ENCODE measurements at regions not wholly inside any gene's neighbourhood (a gene's known extent, or its start where the extent isn't known, plus 50 kb on each side); places are given as distances from the start of the nearest gene placed in this dataset.

DNA sequence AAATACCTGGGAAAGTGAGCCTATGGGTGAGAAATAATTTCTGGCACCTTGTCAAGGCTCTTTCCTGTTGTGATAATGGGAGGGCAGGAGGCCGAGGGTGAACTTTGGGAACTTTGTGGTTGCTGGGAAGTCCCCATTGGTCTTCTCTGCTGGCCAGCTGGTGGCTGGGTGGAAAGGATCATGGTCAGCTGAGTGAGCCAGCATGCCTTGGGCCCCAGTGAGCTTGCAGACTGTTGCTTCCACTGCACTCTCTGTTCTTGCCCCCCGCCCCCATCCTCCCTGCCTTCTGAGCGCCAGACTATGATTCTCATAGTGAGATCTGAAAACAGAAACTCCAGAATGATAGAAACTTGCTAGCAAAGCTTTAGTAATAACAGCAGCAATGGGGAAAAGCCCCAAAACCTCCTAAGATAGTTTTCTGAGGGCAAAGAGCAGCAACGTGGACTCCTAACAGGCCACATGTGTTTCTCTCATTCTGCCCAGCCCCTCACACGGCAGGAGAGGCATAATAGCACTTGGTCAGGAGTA is 139.2 kb upstream of the SMARCA2 start:
- ATAC-seq (ENCODE audit: low FRiP score in 2 of 2) (no peak), DNase-seq (no peak)
- Histone ChIP-seq H3K36me3 (no peaks in the 10 kb centered on the region), H3K4me3 (no peak overlapping the region), H3K27ac (no peak overlapping the region), H3K9me3 (no peaks in the 10 kb centered on the region), H3K27me3 (no peaks in the 10 kb centered on the region), H3K4me1 (no peaks in the 10 kb centered on the region)
- TF ChIP-seq CTCF (IDR thresholded peaks at IDR 0.05) (no peak), POLR2AphosphoS5 (IDR thresholded peaks at IDR 0.05) (no peak), EP300 (IDR thresholded peaks at IDR 0.05) (no peak), POLR2A (IDR thresholded peaks at IDR 0.05) (no peak)
- WGBS, 2 donors: 60 to 62% methylated on average over 5 of the region's 5 CpGs

- H3K4me1 ChIP-seq: no peaks in the 10 kb centered on the region
- H3K9me3 ChIP-seq: no peaks in the 10 kb centered on the region
- H3K4me3 ChIP-seq: no peak overlapping the region
- H3K27me3 ChIP-seq: no peaks in the 10 kb centered on the region
- no peak for ATAC-seq (ENCODE audit: low FRiP score in 2 of 2)
- no peak overlapping the region for H3K27ac ChIP-seq
- H3K36me3 ChIP-seq: no peaks in the 10 kb centered on the region
- no peak for TF ChIP-seq POLR2A (IDR thresholded peaks at IDR 0.05)
- no peak for TF ChIP-seq CTCF (IDR thresholded peaks at IDR 0.05)
- TF ChIP-seq POLR2AphosphoS5 (IDR thresholded peaks at IDR 0.05): no peak
- TF ChIP-seq EP300 (IDR thresholded peaks at IDR 0.05): no peak
- 87 to 90% methylated on average over 5 of the region's 5 CpGs for WGBS, 2 donors
- no peak for DNase-seq
Observed at GRCh38 chr9:1876891-1877496, 138.2 kb upstream of the SMARCA2 start.

- ATAC-seq (ENCODE audit: low FRiP score in 2 of 2) (no peak), DNase-seq (no peak)
- TF ChIP-seq CTCF (IDR thresholded peaks at IDR 0.05) (no peak), POLR2A (IDR thresholded peaks at IDR 0.05) (no peak), POLR2AphosphoS5 (IDR thresholded peaks at IDR 0.05) (no peak), EP300 (IDR thresholded peaks at IDR 0.05) (no peak)
- Histone ChIP-seq H3K9me3 (no peaks in the 10 kb centered on the region), H3K27ac (no peak overlapping the region), H3K36me3 (no peaks in the 10 kb centered on the region), H3K27me3 (no peaks in the 10 kb centered on the region), H3K4me3 (no peak overlapping the region), H3K4me1 (no peaks in the 10 kb centered on the region)
- 75 to 84% methylated on average over 4 of the region's 4 CpGs for WGBS, 2 donors
Observed at GRCh38 chr9:1877951-1878350, 137.2 kb upstream of the SMARCA2 start.

DNA sequence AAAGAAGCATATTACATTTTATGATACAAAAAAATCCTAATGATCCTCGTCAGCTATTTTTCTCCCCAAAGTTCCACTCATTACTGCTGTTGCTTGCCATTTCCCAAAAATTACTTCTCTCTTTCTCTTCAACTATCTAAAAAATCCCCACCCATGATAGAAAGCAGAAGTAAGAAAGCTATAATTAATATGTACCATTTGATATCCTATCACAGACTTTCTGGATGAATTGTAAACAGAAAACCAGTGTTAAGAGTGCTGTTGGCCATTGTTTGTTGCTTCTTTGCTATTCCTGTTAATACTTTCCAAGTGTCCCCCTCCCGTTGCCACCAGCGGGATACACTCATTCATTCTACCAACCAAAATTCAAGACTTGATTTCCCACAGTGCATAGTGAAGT is 136.3 kb upstream of the SMARCA2 start:
- WGBS, 2 donors: 80 to 83% methylated on average over 3 of the region's 3 CpGs
- H3K36me3 ChIP-seq: no peaks in the 10 kb centered on the region
- no peak overlapping the region for H3K27ac ChIP-seq
- ATAC-seq (ENCODE audit: low FRiP score in 2 of 2) (no peak), DNase-seq (no peak)
- H3K9me3 ChIP-seq: no peaks in the 10 kb centered on the region
- no peak overlapping the region for H3K4me3 ChIP-seq
- no peaks in the 10 kb centered on the region for H3K4me1 ChIP-seq
- no peaks in the 10 kb centered on the region for H3K27me3 ChIP-seq
- no peak for TF ChIP-seq POLR2AphosphoS5 (IDR thresholded peaks at IDR 0.05)
- TF ChIP-seq EP300 (IDR thresholded peaks at IDR 0.05): no peak
- TF ChIP-seq POLR2A (IDR thresholded peaks at IDR 0.05): no peak
- no peak for TF ChIP-seq CTCF (IDR thresholded peaks at IDR 0.05)

DNA sequence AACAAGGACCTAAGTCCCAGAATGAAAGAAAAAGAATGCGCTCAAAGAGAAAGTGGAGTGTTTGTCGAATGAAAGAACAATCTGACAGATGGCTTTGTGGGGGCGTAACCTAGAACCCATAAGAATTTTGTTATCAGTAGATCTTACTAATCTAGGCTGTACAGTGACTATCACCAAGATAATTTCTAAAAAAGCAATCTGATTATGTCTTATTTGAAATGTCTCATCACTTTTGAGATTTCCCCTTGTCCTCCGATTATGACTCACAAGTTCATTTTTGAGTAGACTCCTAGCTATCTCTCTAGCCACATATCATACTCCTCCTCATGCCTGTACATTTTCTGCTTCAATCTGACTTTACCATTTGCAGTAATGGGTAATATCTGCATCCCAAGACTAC is 135.6 kb upstream of the SMARCA2 start:
- Histone ChIP-seq H3K4me3 (no peak overlapping the region), H3K36me3 (no peaks in the 10 kb centered on the region), H3K9me3 (no peaks in the 10 kb centered on the region), H3K27me3 (no peaks in the 10 kb centered on the region), H3K27ac (no peak overlapping the region), H3K4me1 (no peaks in the 10 kb centered on the region)
- TF ChIP-seq EP300 (IDR thresholded peaks at IDR 0.05): no peak
- TF ChIP-seq CTCF (IDR thresholded peaks at IDR 0.05): no peak
- no peak for TF ChIP-seq POLR2AphosphoS5 (IDR thresholded peaks at IDR 0.05)
- no peak for TF ChIP-seq POLR2A (IDR thresholded peaks at IDR 0.05)
- WGBS, 2 donors: 86 to 87% methylated on average over 4 of the region's 4 CpGs
- DNase-seq (no peak), ATAC-seq (ENCODE audit: low FRiP score in 2 of 2) (no peak)
